HG03432 (cell line): ENCODE measurements at regions not wholly inside any gene's neighbourhood (a gene's known extent, or its start where the extent isn't known, plus 50 kb on each side); places are given as distances from the start of the nearest gene placed in this dataset.

Source experiments
- ATAC-seq: cut with Tn5 transposase; IDR thresholded peaks from one replicate; pipeline ENCODE4 v1.9.1; 2021; ENCODE audit warnings: mild to moderate bottlenecking, moderate library complexity; ENCODE audit not compliant: unreplicated experiment

- ATAC-seq, result no peak
Measured at GRCh38 chr18:56545464-56545863, 92.9 kb downstream of the TXNL1 start.

DNA sequence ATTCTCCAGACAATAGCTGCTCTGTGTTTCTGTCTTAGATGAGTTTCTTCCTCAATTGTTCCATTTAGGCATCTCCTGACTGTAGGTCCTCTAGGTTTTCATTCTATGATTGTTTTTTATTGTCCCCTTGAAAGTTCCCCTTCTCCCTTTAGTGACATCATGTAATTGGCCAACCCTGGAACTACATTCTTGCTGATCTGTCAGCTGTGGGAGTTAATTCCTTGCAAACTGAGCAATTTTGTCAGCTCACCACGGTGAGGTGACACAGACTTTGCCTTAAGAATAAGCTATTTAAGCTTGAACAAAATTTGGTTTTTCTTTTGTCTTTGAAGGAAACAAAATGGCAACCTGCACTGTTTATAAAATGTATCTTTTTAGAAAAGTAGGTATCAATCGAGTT lies 95.9 kb downstream of the TXNL1 start:
- no peak for ATAC-seq

GRCh38 chr18:56541793-56542192 lies 96.6 kb downstream of the TXNL1 start:
- no peak for ATAC-seq

DNA sequence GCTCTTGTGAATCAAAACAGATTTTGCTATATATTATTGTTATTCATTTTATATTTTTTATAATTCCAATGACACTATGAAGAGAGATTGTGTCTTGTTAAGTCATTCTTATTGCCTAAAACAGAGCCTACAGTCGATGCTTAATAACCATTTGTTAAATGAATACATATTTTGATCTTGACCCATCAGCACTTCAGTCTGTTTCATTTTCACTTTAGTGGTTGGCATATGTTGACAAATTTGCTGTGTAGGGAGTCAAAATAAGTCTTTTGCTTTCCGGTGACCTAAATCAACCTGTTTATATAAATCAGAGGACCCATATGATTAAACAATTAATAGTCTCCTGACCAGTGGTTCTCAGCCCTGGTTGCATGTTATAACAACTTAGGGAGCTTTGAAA lies 97.1 kb downstream of the TXNL1 start:
- ATAC-seq, result no peak

GRCh38 chr18:56538746-56539145 lies 99.6 kb downstream of the TXNL1 start:
- no peak for ATAC-seq

- peak; percentile 98 for ATAC-seq
Measured at GRCh38 chr18:56532176-56532840, 106.1 kb downstream of the TXNL1 start.

- no peak for ATAC-seq
Measured at GRCh38 chr18:56522816-56523215, 115.6 kb downstream of the TXNL1 start.

- ATAC-seq, result no peak
Measured at GRCh38 chr18:56521263-56521662, 117.1 kb downstream of the TXNL1 start.

DNA sequence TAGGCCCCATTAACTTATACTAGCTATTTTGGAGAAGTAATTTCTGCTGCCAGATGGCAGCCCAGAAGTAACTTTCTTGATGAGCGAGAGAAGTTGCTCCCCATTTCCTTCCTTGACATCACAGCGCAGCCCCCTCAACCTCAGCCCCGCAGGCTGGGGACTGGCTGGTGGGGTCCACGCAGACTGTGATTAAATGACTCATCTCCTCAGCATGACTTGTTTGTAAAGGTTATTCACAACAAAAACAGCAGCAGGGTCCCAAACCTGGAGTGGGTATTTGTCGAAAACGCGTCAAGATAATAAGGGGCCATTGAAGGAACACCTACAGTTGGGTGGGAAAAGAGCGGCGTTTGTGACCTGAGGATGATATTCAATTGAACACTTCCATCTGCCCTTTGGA lies 120.6 kb downstream of the TXNL1 start:
- no peak for ATAC-seq

DNA sequence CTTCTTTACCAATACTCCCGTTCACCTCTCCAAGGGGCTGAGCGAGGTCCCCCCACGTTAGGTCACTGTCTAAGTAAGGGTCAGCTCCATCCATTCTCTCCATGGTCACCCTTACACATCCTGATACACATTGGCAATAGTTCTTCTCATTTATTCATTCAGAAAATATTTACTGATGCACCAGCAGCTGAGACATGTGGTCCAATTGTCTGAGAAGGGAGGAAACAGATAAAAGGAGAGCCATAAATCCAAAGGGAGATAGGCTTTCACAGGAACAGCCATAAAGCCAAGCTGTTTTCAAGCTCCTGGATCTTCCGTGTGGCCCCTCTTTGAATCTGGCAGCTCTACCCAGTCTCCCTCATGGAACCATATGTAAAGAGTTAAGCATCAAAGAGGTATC lies 121.2 kb downstream of the TXNL1 start:
- no peak for ATAC-seq

DNA sequence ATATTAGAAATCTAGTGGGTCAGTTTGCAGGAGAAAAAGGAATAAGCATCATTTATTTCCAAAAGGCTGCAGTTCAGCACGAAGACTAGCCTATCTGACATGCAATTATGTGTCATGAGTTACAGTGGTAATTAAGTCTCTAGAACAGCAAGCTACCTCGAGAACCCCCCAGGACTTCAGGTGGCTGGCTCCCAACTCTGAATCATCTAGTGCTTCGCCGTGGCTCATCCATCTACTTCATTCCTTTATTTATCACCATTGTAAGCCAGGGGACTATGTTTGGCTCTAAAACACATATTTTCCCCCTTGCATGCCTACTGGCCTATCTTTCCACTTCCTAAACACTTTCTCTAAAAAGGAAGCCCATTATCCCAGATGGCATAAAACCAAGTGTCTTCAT lies 121.6 kb downstream of the TXNL1 start:
- ATAC-seq, result no peak

- ATAC-seq, result no peak
Measured at GRCh38 chr18:56515522-56515921, 122.9 kb downstream of the TXNL1 start.

GRCh38 chr18:56511996-56512395 lies 126.4 kb downstream of the TXNL1 start:
- ATAC-seq, result peak; percentile 74

DNA sequence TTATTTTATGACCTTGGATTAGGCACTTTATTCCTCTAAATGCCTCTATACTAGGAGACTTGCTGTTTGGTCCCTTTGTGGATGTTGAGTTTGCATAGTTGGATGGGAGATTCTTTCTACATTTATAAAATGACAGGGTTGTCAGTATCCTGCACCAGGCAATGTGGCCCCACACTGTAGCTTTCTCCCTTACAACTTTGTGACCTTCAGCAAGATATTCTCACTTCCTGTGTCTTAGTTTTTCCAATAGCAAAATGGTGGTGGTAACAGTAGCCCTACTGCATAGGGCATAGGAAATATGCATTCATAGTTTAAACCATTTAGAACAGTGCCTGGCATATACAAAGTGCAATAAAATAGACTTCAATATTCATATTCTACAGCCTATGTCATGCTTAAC lies 128.3 kb downstream of the TXNL1 start:
- no peak for ATAC-seq

GRCh38 chr18:56509656-56510055 lies 128.7 kb downstream of the TXNL1 start:
- ATAC-seq, result no peak

- ATAC-seq, result no peak
Measured at GRCh38 chr18:56508370-56509036, 129.9 kb downstream of the TXNL1 start.

DNA sequence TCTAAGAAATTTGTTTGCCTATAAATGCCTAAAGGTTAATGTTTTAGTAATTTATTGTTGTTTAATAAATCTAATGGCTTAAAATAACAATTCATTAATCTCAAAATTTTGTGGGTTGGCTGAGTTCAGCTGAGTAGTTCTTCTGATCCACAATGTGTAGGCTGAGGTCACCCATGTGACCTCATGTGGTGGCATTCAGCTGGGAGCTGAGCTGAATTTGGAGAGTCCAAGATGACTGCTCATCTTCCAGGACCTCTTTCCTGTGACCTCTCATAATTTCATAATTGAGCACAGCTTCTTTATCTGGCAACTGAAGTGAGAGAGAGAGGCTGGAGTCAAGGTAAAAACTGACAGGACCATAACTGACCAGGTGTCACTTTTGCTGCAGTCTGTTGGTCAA lies 132.4 kb downstream of the TXNL1 start:
- ATAC-seq, result no peak

DNA sequence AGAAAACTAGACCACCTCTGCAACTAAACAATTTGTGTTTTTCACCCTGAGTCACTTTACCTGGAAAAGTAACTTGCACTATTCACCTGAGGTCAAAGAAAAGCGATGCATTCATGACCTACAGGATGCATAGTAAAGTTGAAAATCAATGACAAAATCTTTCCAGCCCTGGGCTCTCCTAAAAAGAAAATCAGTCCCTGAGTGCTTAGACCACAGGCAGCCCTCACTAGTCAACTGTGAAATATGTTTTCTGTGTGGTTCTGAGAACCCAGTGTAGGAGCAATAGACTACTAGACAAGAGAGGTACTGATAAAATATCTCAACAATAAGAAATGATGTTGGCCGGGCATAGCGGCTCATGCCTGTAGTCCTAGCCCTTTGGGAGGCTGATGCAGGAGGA lies 133.1 kb downstream of the TXNL1 start:
- ATAC-seq, result no peak

DNA sequence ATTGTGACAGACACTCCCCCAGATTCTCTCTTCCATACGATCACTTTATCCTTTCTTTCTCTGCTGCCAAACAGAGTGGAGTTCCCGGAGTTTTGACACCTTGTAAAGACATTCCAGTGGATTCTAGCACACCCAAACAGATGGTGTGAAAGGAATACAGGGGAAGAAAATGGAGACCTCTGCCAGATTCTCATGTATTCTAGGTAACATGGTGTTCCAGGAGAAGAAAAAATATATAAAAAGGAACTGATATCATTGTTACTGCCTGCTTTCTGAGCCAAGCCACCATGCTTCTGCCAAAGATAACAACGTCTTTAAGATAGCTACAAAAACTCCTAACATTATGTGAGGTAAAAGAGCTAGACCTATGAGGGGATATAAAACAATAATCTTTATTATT lies 136.5 kb downstream of the TXNL1 start:
- ATAC-seq, result no peak

- ATAC-seq, result no peak
Measured at GRCh38 chr18:56495884-56496283, 142.5 kb downstream of the TXNL1 start.

DNA sequence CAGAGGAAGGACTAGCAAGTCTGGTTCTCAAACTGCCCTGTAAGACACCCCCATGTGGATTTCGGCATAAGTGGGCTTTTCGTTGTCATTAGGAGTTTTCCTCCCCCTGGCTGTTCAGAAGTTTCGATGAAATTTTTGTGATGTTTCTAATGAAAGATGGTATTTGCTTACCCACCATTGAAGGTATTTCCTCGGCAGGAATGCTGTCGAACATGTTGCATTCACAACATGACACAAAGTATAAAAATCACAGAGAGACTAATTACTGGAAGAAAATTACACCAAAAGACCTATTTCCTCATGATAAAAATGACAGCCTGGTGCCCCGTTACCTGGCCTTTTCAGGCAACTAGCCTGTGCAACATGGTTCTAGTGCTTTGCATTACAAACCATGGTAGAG lies 144.9 kb downstream of the TXNL1 start:
- ATAC-seq, result no peak

- no peak for ATAC-seq
Measured at GRCh38 chr18:56492136-56492535, 146.3 kb downstream of the TXNL1 start.

DNA sequence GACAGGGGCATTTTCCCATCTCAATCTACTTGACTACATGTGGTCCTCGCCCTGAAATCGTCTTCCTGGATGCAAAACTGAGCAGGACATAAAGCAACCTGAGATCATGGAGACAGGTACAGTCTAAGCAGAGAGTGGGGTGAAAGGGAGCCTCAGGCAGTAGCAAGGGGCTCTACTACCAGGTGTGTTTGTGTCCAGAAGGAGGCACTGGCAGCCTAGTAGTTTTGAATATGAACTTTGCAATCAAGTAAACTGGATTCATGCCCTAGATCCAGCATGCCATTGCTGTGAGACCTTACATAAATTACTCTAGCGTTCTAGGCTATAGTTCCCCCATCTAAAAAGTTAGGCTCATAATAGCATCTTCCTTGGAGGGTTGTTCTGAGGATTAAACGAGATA lies 147.4 kb downstream of the TXNL1 start:
- ATAC-seq, result no peak
